Body of pancreas (tissue), 4 donors: ENCODE measurements at regions not wholly inside any gene's neighbourhood (a gene's known extent, or its start where the extent isn't known, plus 50 kb on each side); places are given as distances from the start of the nearest gene placed in this dataset.

ENCODE experiments used
- ATAC-seq: fragments of 150-250 bp; one replicate; pipeline ENCODE4 v1.9.1; 2016
- DNase-seq, 4 donors: peaks; one replicate each; pipeline ENCODE4 v3.0.0-alpha.2; 2019
- H3K27ac ChIP-seq, 4 donors: fragments of 200-600 bp; sonication (generic); 1 replicate in 3 of 4; 2 replicates in 1 of 4; pipeline versions ENCODE4 v1.5.1 to v1.6.1; 2016 to 2019; ENCODE audit warnings: mild to moderate bottlenecking in 1 of 4, mixed read lengths in 1 of 4, moderate library complexity in 1 of 4
- H3K27me3 ChIP-seq, 2 donors: fragments of 200-600 bp; sonication (generic); one replicate each; pipeline ENCODE4 v1.6.0; 2016; ENCODE audit warnings: mild to moderate bottlenecking in 1 of 2
- H3K36me3 ChIP-seq, 2 donors: fragments of 200-600 bp; sonication (generic); replicated peaks in 1 of 2; 2 replicates each; pipeline ENCODE4 v1.5.1; 2016; ENCODE audit warnings: low read depth in 2 of 2; ENCODE audit not compliant: insufficient read depth in 1 of 2
- H3K4me1 ChIP-seq: fragments of 200-600 bp; sonication (generic); one replicate; pipeline ENCODE4 v1.6.0; 2016
- H3K4me3 ChIP-seq, 2 donors: fragments of 200-600 bp; sonication (generic); 1 replicate in 1 of 2; 2 replicates in 1 of 2; pipeline ENCODE4 v1.5.1; 2016 to 2019
- H3K9me3 ChIP-seq, 3 donors: fragments of 200-600 bp; sonication (generic); 1 replicate in 2 of 3; 2 replicates in 1 of 3; pipeline ENCODE4 v1.5.1; 2016
- CTCF ChIP-seq, 7 experiments: fragments of 450-650 bp in 4 of 7; fragments of 200-600 bp in 3 of 7; sonication (generic) in 3 of 7; IDR thresholded peaks; one replicate each; pipeline ENCODE4 v1.5.1; 2016 to 2019; ENCODE audit warnings: antibody characterized with exemption in 7 of 7
- POLR2A ChIP-seq, 3 donors: fragments of 450-650 bp; IDR thresholded peaks; one replicate each; pipeline ENCODE4 v1.6.1; 2016; ENCODE audit warnings: antibody characterized with exemption in 3 of 3, mild to moderate bottlenecking in 2 of 3
- WGBS, 2 donors: methylation state at CpG; one replicate each; pipeline ENCODE4 v1.1.5; 2017; 5-methylcytosine and 5-hydroxymethylcytosine counted together
- intact Hi-C: fragments of 100-400 bp; cut with DNase I; formaldehyde crosslinking; loops from one replicate; pipeline ENCODE4 v1.15.1; 2023

GRCh38 chr5:162407614-162408013, 340.0 kb downstream of the GABRG2 start:
- no peaks in the 10 kb centered on the region for H3K9me3 ChIP-seq
- ATAC-seq (no peak), DNase-seq (no peak)
- WGBS, 2 donors: 55 to 70% methylated on average over 2 of the region's 2 CpGs
- intact Hi-C loops: no loop called here
- no peaks in the 10 kb centered on the region for H3K27me3 ChIP-seq
- H3K4me1 ChIP-seq: no peaks in the 10 kb centered on the region
- TF ChIP-seq CTCF (IDR thresholded peaks at IDR 0.05) (no peak), POLR2A (IDR thresholded peaks at IDR 0.05) (no peak)
- H3K36me3 ChIP-seq: no peaks in the 10 kb centered on the region
- H3K27ac ChIP-seq: no peak overlapping the region
- no peak overlapping the region for H3K4me3 ChIP-seq

GRCh38 chr5:162410365-162410764, 342.8 kb downstream of the GABRG2 start:
- DNase-seq: no peak

GRCh38 chr5:162429142-162429541, 361.6 kb downstream of the GABRG2 start:
- no peak for TF ChIP-seq CTCF (IDR thresholded peaks at IDR 0.05)
- no peak for TF ChIP-seq POLR2A (IDR thresholded peaks at IDR 0.05)
- no peaks in the 10 kb centered on the region for H3K4me1 ChIP-seq
- H3K9me3 ChIP-seq: no peaks in the 10 kb centered on the region
- H3K4me3 ChIP-seq: no peak overlapping the region
- ATAC-seq: no peak
- no peak for DNase-seq
- H3K27me3 ChIP-seq: no peaks in the 10 kb centered on the region
- intact Hi-C loops: no loop called here
- H3K27ac ChIP-seq: no peak overlapping the region
- no peaks in the 10 kb centered on the region for H3K36me3 ChIP-seq

More at GRCh38 chr5:162410365-162410764, 342.8 kb downstream of the GABRG2 start:
- no peak overlapping the region for H3K27ac ChIP-seq
- TF ChIP-seq CTCF (IDR thresholded peaks at IDR 0.05) (no peak), POLR2A (IDR thresholded peaks at IDR 0.05) (no peak)
- no peaks in the 10 kb centered on the region for H3K9me3 ChIP-seq
- 54 to 66% methylated on average over 8 of the region's 8 CpGs for WGBS, 2 donors
- intact Hi-C loops: no loop called here
- H3K27me3 ChIP-seq: no peaks in the 10 kb centered on the region
- no peaks in the 10 kb centered on the region for H3K4me1 ChIP-seq
- no peak overlapping the region for H3K4me3 ChIP-seq
- H3K36me3 ChIP-seq: no peaks in the 10 kb centered on the region
- ATAC-seq: no peak

- H3K27me3 ChIP-seq: no peaks in the 10 kb centered on the region
- TF ChIP-seq POLR2A (IDR thresholded peaks at IDR 0.05): no peak
- TF ChIP-seq CTCF (IDR thresholded peaks at IDR 0.05): no peak
- no peak for DNase-seq
- no peak overlapping the region for H3K27ac ChIP-seq
- no peak for ATAC-seq
- no peaks in the 10 kb centered on the region for H3K36me3 ChIP-seq
- intact Hi-C loops: no loop called here
- H3K4me1 ChIP-seq: no peaks in the 10 kb centered on the region
- no peak overlapping the region for H3K4me3 ChIP-seq
- no peaks in the 10 kb centered on the region for H3K9me3 ChIP-seq
- WGBS, 2 donors: 38 to 60% methylated on average over 1 of the region's 1 CpG
Observed at GRCh38 chr5:162434281-162434680, 366.7 kb downstream of the GABRG2 start.

GRCh38 chr5:162436055-162436454, 368.5 kb downstream of the GABRG2 start:
- intact Hi-C loops: no loop called here
- 71 to 80% methylated on average over 2 of the region's 2 CpGs for WGBS, 2 donors
- Histone ChIP-seq H3K27ac (no peak overlapping the region), H3K4me3 (no peak overlapping the region), H3K27me3 (no peaks in the 10 kb centered on the region), H3K4me1 (no peaks in the 10 kb centered on the region), H3K36me3 (no peaks in the 10 kb centered on the region), H3K9me3 (no peaks in the 10 kb centered on the region)
- DNase-seq (no peak), ATAC-seq (no peak)
- TF ChIP-seq POLR2A (IDR thresholded peaks at IDR 0.05) (no peak), CTCF (IDR thresholded peaks at IDR 0.05) (no peak)
